ENCODE measurements at regions not wholly inside any gene's neighbourhood (a gene's known extent, or its start where the extent isn't known, plus 50 kb on each side); places are given as distances from the start of the nearest gene placed in this dataset.

- TF ChIP-seq GATA3 (IDR thresholded peaks at IDR 0.05; ENCODE audit: low read depth, low read length): no peak
- no peak for TF ChIP-seq GATA2 (IDR thresholded peaks at IDR 0.05; ENCODE audit: low read depth, low read length)
Measured at GRCh38 chr2:58698620-58699019, 457.5 kb upstream of the FANCL start.
